WTC11 (cell line): ENCODE measurements at regions not wholly inside any gene's neighbourhood (a gene's known extent, or its start where the extent isn't known, plus 50 kb on each side); places are given as distances from the start of the nearest gene placed in this dataset.

Experiments used
- CTCF ChIP-seq: fragments of 200-600 bp; IDR thresholded peaks from 2 replicates; pipeline ENCODE4 v1.8.0; 2022; ENCODE audit warnings: antibody characterized with exemption
- MAX ChIP-seq: sonication (generic); formaldehyde crosslinking; IDR thresholded peaks from 2 replicates; pipeline ENCODE4 v1.8.0; 2022; ENCODE audit warnings: mild to moderate bottlenecking, missing genetic modification reagents
- SMAD4 ChIP-seq: sonication (generic); formaldehyde crosslinking; IDR thresholded peaks from 2 replicates; pipeline ENCODE4 v1.8.0; 2022; ENCODE audit warnings: mild to moderate bottlenecking, missing genetic modification reagents
- USF1 ChIP-seq: sonication (generic); formaldehyde crosslinking; IDR thresholded peaks from 2 replicates; pipeline ENCODE4 v1.8.0; 2022; ENCODE audit warnings: mild to moderate bottlenecking, missing genetic modification reagents
- USF2 ChIP-seq: sonication (generic); formaldehyde crosslinking; IDR thresholded peaks from 2 replicates; pipeline ENCODE4 v1.8.1; 2023; ENCODE audit warnings: mild to moderate bottlenecking, missing genetic modification reagents, moderate library complexity
- ZBTB43 ChIP-seq: sonication (generic); formaldehyde crosslinking; IDR thresholded peaks from 2 replicates; pipeline ENCODE4 v1.8.1; 2023; ENCODE audit warnings: mild to moderate bottlenecking, missing genetic modification reagents

- TF ChIP-seq USF2 (no peak), CTCF (no peak), MAX (no peak), USF1 (CRISPR knock-in tag) (no peak), SMAD4 (CRISPR knock-in tag) (no peak), ZBTB43 (CRISPR knock-in tag) (no peak)
Observed at GRCh38 chr12:58044966-58045365, 103.6 kb downstream of the ATP23 start.
